HG03135 (cell line): ENCODE measurements at regions not wholly inside any gene's neighbourhood (a gene's known extent, or its start where the extent isn't known, plus 50 kb on each side); places are given as distances from the start of the nearest gene placed in this dataset.
A peak's percentile ranks its signal among the peaks of the same experiment; 100 is the strongest.

ENCODE experiments used
- ATAC-seq: cut with Tn5 transposase; IDR thresholded peaks from one replicate; pipeline ENCODE4 v1.9.1; 2021; ENCODE audit warnings: mild to moderate bottlenecking, moderate library complexity; ENCODE audit not compliant: unreplicated experiment

GRCh38 chr13:97559981-97560380, 126.0 kb downstream of the RAP2A start:
- no peak for ATAC-seq

GRCh38 chr13:97561182-97561581, 127.2 kb downstream of the RAP2A start:
- ATAC-seq = no peak

GRCh38 chr13:97562962-97563361, 129.0 kb downstream of the RAP2A start:
- no peak for ATAC-seq

- no peak for ATAC-seq
These were observed 131.0 kb downstream of the RAP2A start for GRCh38 chr13:97564956-97565355.

GRCh38 chr13:97565906-97566305, 131.9 kb downstream of the RAP2A start:
- ATAC-seq = no peak

GRCh38 chr13:97566907-97567306, 132.9 kb downstream of the RAP2A start:
- ATAC-seq = no peak

- ATAC-seq = peak; percentile 91
These were observed 133.7 kb downstream of the RAP2A start for GRCh38 chr13:97567510-97568243.

- ATAC-seq = no peak
These were observed 134.9 kb downstream of the RAP2A start for GRCh38 chr13:97568850-97569249.

- no peak for ATAC-seq
These were observed 135.9 kb downstream of the RAP2A start for GRCh38 chr13:97569841-97570240.

GRCh38 chr13:97570442-97570841, 136.5 kb downstream of the RAP2A start:
- ATAC-seq = no peak

- no peak for ATAC-seq
These were observed 139.0 kb downstream of the RAP2A start for GRCh38 chr13:97573011-97573410.

- no peak for ATAC-seq
These were observed 141.0 kb downstream of the RAP2A start for GRCh38 chr13:97574926-97575325.

- ATAC-seq = no peak
These were observed 143.1 kb downstream of the RAP2A start for GRCh38 chr13:97577026-97577425.

GRCh38 chr13:97582170-97582569, 148.2 kb downstream of the RAP2A start:
- ATAC-seq = no peak

- ATAC-seq = no peak
These were observed 150.0 kb downstream of the RAP2A start for GRCh38 chr13:97583907-97584497.

GRCh38 chr13:97586941-97587340, 153.0 kb downstream of the RAP2A start:
- ATAC-seq = no peak

GRCh38 chr13:97588993-97589392, 155.0 kb downstream of the RAP2A start:
- ATAC-seq = no peak

GRCh38 chr13:97600458-97601075, 166.6 kb downstream of the RAP2A start:
- no peak for ATAC-seq

GRCh38 chr13:97615266-97615665, 181.3 kb downstream of the RAP2A start:
- no peak for ATAC-seq

GRCh38 chr13:97616385-97616784, 182.4 kb downstream of the RAP2A start:
- no peak for ATAC-seq

- no peak for ATAC-seq
These were observed 187.1 kb downstream of the RAP2A start for GRCh38 chr13:97621025-97621424.

GRCh38 chr13:97621631-97622030, 187.7 kb downstream of the RAP2A start:
- no peak for ATAC-seq
